Calu3 (cell line): ENCODE measurements at regions not wholly inside any gene's neighbourhood (a gene's known extent, or its start where the extent isn't known, plus 50 kb on each side); places are given as distances from the start of the nearest gene placed in this dataset.

Experiments
- BruUV-seq: library from RNA; stranded (reverse); fragments of 400-500 nt; replicated peaks from 2 replicates; lab custom pipeline; 2021; lab: Mats Ljungman, UMichigan
- CTCF ChIA-PET: fragments of 300-600 bp; sonication (Branson Sonifier 250); formaldehyde crosslinking; loops from one replicate; lab custom pipeline; 2022; ENCODE audit warnings: antibody characterized with exemption; lab: Charles Lee
- DNase-seq: peaks from one replicate; pipeline ENCODE4 v3.0.0; 2022
- H3K27ac Mint-ChIP-seq: one replicate; pipeline ENCODE4 v1.8.0; 2022; ENCODE audit warnings: mixed read lengths; ENCODE audit not compliant: unreplicated experiment
- H3K27me3 Mint-ChIP-seq: one replicate; pipeline ENCODE4 v1.8.0; 2022; ENCODE audit warnings: mixed read lengths; ENCODE audit not compliant: unreplicated experiment
- H3K36me3 Mint-ChIP-seq: one replicate; pipeline ENCODE4 v1.8.0; 2022; ENCODE audit warnings: mild to moderate bottlenecking, moderate library complexity, mixed read lengths; ENCODE audit not compliant: insufficient read depth, unreplicated experiment
- H3K4me1 Mint-ChIP-seq: one replicate; pipeline ENCODE4 v1.8.0; 2022; ENCODE audit warnings: mild to moderate bottlenecking, low read depth, mixed read lengths; ENCODE audit not compliant: unreplicated experiment
- H3K4me3 Mint-ChIP-seq: one replicate; pipeline ENCODE4 v1.8.0; 2022; ENCODE audit warnings: mild to moderate bottlenecking, low read depth, moderate library complexity, mixed read lengths; ENCODE audit not compliant: unreplicated experiment
- H3K9me3 Mint-ChIP-seq: one replicate; pipeline ENCODE4 v1.8.0; 2022; ENCODE audit warnings: low read depth, mixed read lengths; ENCODE audit not compliant: unreplicated experiment
- CTCF ChIP-seq: fragments of 200-600 bp; IDR thresholded peaks from one replicate; pipeline ENCODE4 v1.8.0; 2022; ENCODE audit warnings: antibody characterized with exemption; ENCODE audit not compliant: unreplicated experiment
- intact Hi-C: fragments of 100-400 bp; cut with micrococcal nuclease; formaldehyde crosslinking; loops from one replicate; pipeline ENCODE4 v1.10.0; 2022; ENCODE audit not compliant: unreplicated experiment

- no TSS peak for BruUV-seq
- DNase-seq: no peak
These were observed 307.4 kb upstream of the B3GAT1 start for GRCh38 chr11:134719397-134719796.

GRCh38 chr11:134716582-134716981 lies 304.5 kb upstream of the B3GAT1 start:
- no TSS peak for BruUV-seq
- Mint-ChIP-seq H3K4me1 (no peaks in the 10 kb centered on the region), H3K27ac (no peak overlapping the region), H3K4me3 (no peak overlapping the region), H3K36me3 (no peaks in the 10 kb centered on the region), H3K27me3 (peaks cover 15% of the 10 kb centered on the region), H3K9me3 (peaks cover 14% of the 10 kb centered on the region)
- intact Hi-C loops: no loop called here
- no peak for DNase-seq
- CTCF ChIA-PET: no interaction called here
- no peak for TF ChIP-seq CTCF

More at GRCh38 chr11:134719397-134719796, 307.4 kb upstream of the B3GAT1 start:
- H3K4me1 Mint-ChIP-seq: no peaks in the 10 kb centered on the region
- H3K4me3 Mint-ChIP-seq: no peak overlapping the region
- TF ChIP-seq CTCF: no peak
- intact Hi-C loops: no loop called here
- H3K27ac Mint-ChIP-seq: no peak overlapping the region
- peaks cover 15% of the 10 kb centered on the region for H3K9me3 Mint-ChIP-seq
- peaks cover 15% of the 10 kb centered on the region for H3K27me3 Mint-ChIP-seq
- CTCF ChIA-PET: no interaction called here
- no peaks in the 10 kb centered on the region for H3K36me3 Mint-ChIP-seq

- TF ChIP-seq CTCF: no peak
- Mint-ChIP-seq H3K4me3 (no peak overlapping the region), H3K27ac (no peak overlapping the region), H3K4me1 (no peaks in the 10 kb centered on the region), H3K9me3 (peaks cover 19% of the 10 kb centered on the region), H3K27me3 (peaks cover 15% of the 10 kb centered on the region), H3K36me3 (no peaks in the 10 kb centered on the region)
- no TSS peak for BruUV-seq
- intact Hi-C loops: no loop called here
- CTCF ChIA-PET: no interaction called here
- no peak for DNase-seq
These were observed 302.1 kb upstream of the B3GAT1 start for GRCh38 chr11:134714021-134714656.

DNA sequence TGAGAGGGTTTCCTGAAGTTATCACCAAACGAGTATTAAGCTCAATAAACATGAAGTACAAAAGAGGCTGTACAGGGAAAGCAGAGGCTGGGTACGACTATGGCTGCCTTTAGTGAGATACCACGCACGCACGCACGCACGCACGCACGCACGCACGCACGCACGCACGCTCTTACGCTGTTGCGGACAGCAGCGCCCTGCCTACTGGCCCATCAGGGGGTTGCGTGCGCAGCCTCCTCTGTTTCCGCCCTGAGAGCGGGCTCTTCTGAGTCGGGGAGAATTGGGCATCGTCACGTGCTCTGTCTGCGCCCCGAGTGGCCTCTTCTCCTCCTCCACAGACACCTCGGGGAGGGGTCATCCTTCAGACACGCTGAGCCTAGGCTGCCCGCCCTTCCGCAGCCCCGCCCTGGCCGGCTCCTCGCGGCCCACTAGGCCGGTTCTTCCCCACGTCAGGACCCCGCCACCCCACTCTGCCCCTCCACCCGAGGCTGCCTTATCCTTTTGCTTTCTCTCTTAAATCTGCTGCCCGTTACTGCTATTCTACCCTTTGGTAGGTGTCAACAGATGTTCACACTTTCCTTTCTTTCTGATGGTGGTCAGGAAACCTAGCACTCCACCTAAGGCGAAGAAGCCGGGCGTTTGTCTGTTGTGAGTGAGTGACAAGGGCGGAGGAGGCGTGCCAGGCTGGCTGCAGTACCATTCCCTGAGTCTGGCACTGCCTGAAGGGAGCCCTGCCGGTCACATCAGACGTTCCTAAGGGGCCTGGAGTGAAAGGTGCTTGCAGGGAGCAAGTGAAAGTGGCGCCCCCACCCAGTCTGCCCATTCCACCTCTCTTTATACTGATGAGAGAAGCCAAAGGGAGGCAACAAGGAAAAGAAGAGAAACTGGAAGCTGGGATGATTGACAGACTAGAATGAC lies 300.4 kb upstream of the B3GAT1 start:
- no peak for TF ChIP-seq CTCF
- Mint-ChIP-seq H3K27me3 (peaks cover 14% of the 10 kb centered on the region), H3K27ac (no peak overlapping the region), H3K4me1 (no peaks in the 10 kb centered on the region), H3K36me3 (no peaks in the 10 kb centered on the region), H3K9me3 (peaks cover 19% of the 10 kb centered on the region), H3K4me3 (no peak overlapping the region)
- no peak for DNase-seq
- no TSS peak for BruUV-seq
- CTCF ChIA-PET: no interaction called here
- intact Hi-C loops: no loop called here
